Sigmoid colon (tissue), 6 donors: ENCODE measurements at regions not wholly inside any gene's neighbourhood (a gene's known extent, or its start where the extent isn't known, plus 50 kb on each side); places are given as distances from the start of the nearest gene placed in this dataset.

Experiments
- DNase-seq: peaks from one replicate; pipeline ENCODE4 v3.0.0-alpha.2; 2019
- H3K27ac ChIP-seq, 4 donors: fragments of 200-600 bp; sonication (generic); one replicate each; pipeline ENCODE4 v1.5.1; 2016 to 2019; ENCODE audit warnings: mild to moderate bottlenecking in 1 of 4
- H3K27me3 ChIP-seq, 3 donors: fragments of 200-600 bp; sonication (generic); one replicate each; pipeline ENCODE4 v1.5.1; 2019; ENCODE audit warnings: mild to moderate bottlenecking in 1 of 3
- H3K36me3 ChIP-seq, 4 donors: fragments of 200-600 bp; sonication (generic); one replicate each; pipeline ENCODE4 v1.5.1; 2016 to 2019
- H3K4me1 ChIP-seq, 4 donors: fragments of 200-600 bp; sonication (generic); one replicate each; pipeline ENCODE4 v1.5.1; 2017 to 2019
- H3K4me3 ChIP-seq, 4 donors: fragments of 200-600 bp; sonication (generic); one replicate each; pipeline ENCODE4 v1.5.1; 2017 to 2019; ENCODE audit warnings: mild to moderate bottlenecking in 2 of 4, moderate library complexity in 1 of 4
- H3K9me3 ChIP-seq, 4 donors: fragments of 200-600 bp in 3 of 4; sonication (generic) in 3 of 4; one replicate each; pipeline versions ENCODE4 v1.5.1 to v1.6.1; 2013 to 2019
- CTCF ChIP-seq, 4 experiments: fragments of 450-650 bp in 3 of 4; fragments of 200-600 bp in 1 of 4; IDR thresholded peaks; one replicate each; pipeline ENCODE4 v1.5.1; 2016 to 2019; ENCODE audit warnings: antibody characterized with exemption in 4 of 4, mild to moderate bottlenecking in 3 of 4, moderate library complexity in 2 of 4
- EP300 ChIP-seq, 4 donors: sonication (generic); formaldehyde crosslinking; IDR thresholded peaks; one replicate each; pipeline ENCODE4 v1.6.1; 2017; ENCODE audit warnings: antibody characterized with exemption in 4 of 4
- POLR2A ChIP-seq, 2 donors: fragments of 450-650 bp; IDR thresholded peaks; one replicate each; pipeline ENCODE4 v1.6.1; 2016; ENCODE audit warnings: antibody characterized with exemption in 2 of 2, mild to moderate bottlenecking in 2 of 2, moderate library complexity in 2 of 2
- POLR2AphosphoS5 ChIP-seq, 4 donors: sonication (generic); formaldehyde crosslinking; IDR thresholded peaks; one replicate each; pipeline ENCODE4 v1.6.1; 2017; ENCODE audit warnings: antibody characterized with exemption in 4 of 4
- WGBS, 2 donors: extraction: QIAGEN DNeasy Blood & Tissue Kit; methylation state at CpG; one replicate each; pipeline ENCODE4 v1.1.7; 2013; 5-methylcytosine and 5-hydroxymethylcytosine counted together
- intact Hi-C: fragments of 100-400 bp; cut with DNase I; formaldehyde crosslinking; loops from one replicate; pipeline ENCODE4 v1.15.1; 2023
- donor health status: healthy with polysubstance abuse.
- donor health status: healthy.

GRCh38 chr12:24325331-24325730 lies 375.9 kb upstream of the SOX5 start:
- no peaks in the 10 kb centered on the region for H3K27me3 ChIP-seq
- WGBS, 2 donors = 62 to 80% methylated on average over 3 of the region's 3 CpGs
- no peak for DNase-seq
- no peak for TF ChIP-seq EP300 (IDR thresholded peaks at IDR 0.05)
- TF ChIP-seq CTCF (IDR thresholded peaks at IDR 0.05) = no peak
- TF ChIP-seq POLR2A (IDR thresholded peaks at IDR 0.05) = no peak
- no peak for TF ChIP-seq POLR2AphosphoS5 (IDR thresholded peaks at IDR 0.05)
- H3K9me3 ChIP-seq = no peaks in the 10 kb centered on the region
- no peaks in the 10 kb centered on the region for H3K36me3 ChIP-seq
- no peaks in the 10 kb centered on the region for H3K4me1 ChIP-seq
- H3K4me3 ChIP-seq = no peak overlapping the region
- H3K27ac ChIP-seq = no peak overlapping the region
- intact Hi-C loops = no loop called here

- no peaks in the 10 kb centered on the region for H3K36me3 ChIP-seq
- intact Hi-C loops = no loop called here
- DNase-seq = no peak
- TF ChIP-seq EP300 (IDR thresholded peaks at IDR 0.05) (no peak), CTCF (IDR thresholded peaks at IDR 0.05) (no peak), POLR2AphosphoS5 (IDR thresholded peaks at IDR 0.05) (no peak), POLR2A (IDR thresholded peaks at IDR 0.05) (no peak)
- no peaks in the 10 kb centered on the region for H3K27me3 ChIP-seq
- H3K27ac ChIP-seq = no peak overlapping the region
- 72 to 77% methylated on average over 6 of the region's 6 CpGs for WGBS, 2 donors
- H3K4me1 ChIP-seq = no peaks in the 10 kb centered on the region
- H3K9me3 ChIP-seq = no peaks in the 10 kb centered on the region
- H3K4me3 ChIP-seq = no peak overlapping the region
Measured at GRCh38 chr12:24307716-24308335, 358.4 kb upstream of the SOX5 start.

- Histone ChIP-seq H3K9me3 (no peaks in the 10 kb centered on the region), H3K4me3 (no peak overlapping the region), H3K4me1 (no peaks in the 10 kb centered on the region), H3K36me3 (no peaks in the 10 kb centered on the region), H3K27ac (no peak overlapping the region), H3K27me3 (no peaks in the 10 kb centered on the region)
- WGBS, 2 donors = 70 to 96% methylated on average over 2 to 3 of the region's 3 CpGs
- no peak for TF ChIP-seq CTCF (IDR thresholded peaks at IDR 0.05)
- no peak for TF ChIP-seq EP300 (IDR thresholded peaks at IDR 0.05)
- no peak for TF ChIP-seq POLR2A (IDR thresholded peaks at IDR 0.05)
- TF ChIP-seq POLR2AphosphoS5 (IDR thresholded peaks at IDR 0.05) = no peak
- DNase-seq = no peak
- intact Hi-C loops = no loop called here
Measured at GRCh38 chr12:24307153-24307552, 357.7 kb upstream of the SOX5 start.

- Histone ChIP-seq H3K36me3 (no peaks in the 10 kb centered on the region), H3K27ac (no peak overlapping the region), H3K9me3 (no peaks in the 10 kb centered on the region), H3K27me3 (no peaks in the 10 kb centered on the region), H3K4me1 (no peaks in the 10 kb centered on the region), H3K4me3 (no peak overlapping the region)
- TF ChIP-seq CTCF (IDR thresholded peaks at IDR 0.05) = no peak
- no peak for TF ChIP-seq POLR2A (IDR thresholded peaks at IDR 0.05)
- TF ChIP-seq EP300 (IDR thresholded peaks at IDR 0.05) = no peak
- no peak for TF ChIP-seq POLR2AphosphoS5 (IDR thresholded peaks at IDR 0.05)
- WGBS, 2 donors = 71 to 81% methylated on average over 6 of the region's 6 CpGs
- no peak for DNase-seq
- intact Hi-C loops = no loop called here
Measured at GRCh38 chr12:24306001-24306400, 356.5 kb upstream of the SOX5 start.

GRCh38 chr12:24304285-24304684 lies 354.8 kb upstream of the SOX5 start:
- no peak overlapping the region for H3K4me3 ChIP-seq
- no peaks in the 10 kb centered on the region for H3K4me1 ChIP-seq
- H3K27ac ChIP-seq = no peak overlapping the region
- intact Hi-C loops = no loop called here
- no peaks in the 10 kb centered on the region for H3K9me3 ChIP-seq
- DNase-seq = no peak
- TF ChIP-seq EP300 (IDR thresholded peaks at IDR 0.05) (no peak), POLR2AphosphoS5 (IDR thresholded peaks at IDR 0.05) (no peak), POLR2A (IDR thresholded peaks at IDR 0.05) (no peak), CTCF (IDR thresholded peaks at IDR 0.05) (no peak)
- WGBS, 2 donors = 89 to 96% methylated on average over 4 of the region's 4 CpGs
- H3K36me3 ChIP-seq = no peaks in the 10 kb centered on the region
- no peaks in the 10 kb centered on the region for H3K27me3 ChIP-seq
